ENCODE measurements at regions not wholly inside any gene's neighbourhood (a gene's known extent, or its start where the extent isn't known, plus 50 kb on each side); places are given as distances from the start of the nearest gene placed in this dataset.
"Not testable (repeated sequence)": the region's sequence is repeated elsewhere in the genome, so short reads cannot be mapped to it uniquely, and the experiment has no call there.

- DNase-seq (ENCODE audit: low read depth) = not testable (repeated sequence)
Observed at GRCh38 chr13:44055681-44056080, 176.0 kb downstream of the LACC1 start.

- no peak for DNase-seq (ENCODE audit: low read depth)
Observed at GRCh38 chr13:44058067-44058466, 178.4 kb downstream of the LACC1 start.

- no peak for DNase-seq (ENCODE audit: low read depth)
Observed at GRCh38 chr13:44058624-44059215, 179.0 kb downstream of the LACC1 start.

- DNase-seq (ENCODE audit: low read depth) = no peak
Observed at GRCh38 chr13:44061876-44062275, 182.2 kb downstream of the LACC1 start.

DNA sequence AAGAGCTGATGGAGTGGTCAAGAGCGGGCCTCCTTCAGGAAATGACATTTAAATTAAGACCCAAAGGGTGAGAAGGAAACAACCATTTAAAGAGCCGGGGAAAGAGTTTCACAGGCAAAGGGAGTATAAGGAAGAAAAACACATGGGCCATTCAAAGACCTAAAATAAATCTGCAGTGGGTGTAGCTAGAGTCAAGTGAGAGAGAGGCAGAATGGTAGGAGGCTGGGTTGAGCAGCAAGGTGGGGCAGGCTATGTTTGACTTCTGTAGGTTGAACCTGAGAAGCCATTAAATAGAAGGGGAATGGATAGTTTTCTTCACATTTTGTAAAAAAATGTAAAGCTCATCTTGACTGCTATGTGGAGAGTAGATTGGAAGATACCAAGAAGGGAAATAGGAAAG, 183.8 kb downstream of the LACC1 start:
- no peak for DNase-seq (ENCODE audit: low read depth)

GRCh38 chr13:44063881-44064280, 184.2 kb downstream of the LACC1 start:
- peak; percentile 19 for DNase-seq (ENCODE audit: low read depth)

GRCh38 chr13:44064357-44064756, 184.7 kb downstream of the LACC1 start:
- DNase-seq (ENCODE audit: low read depth) = no peak

DNA sequence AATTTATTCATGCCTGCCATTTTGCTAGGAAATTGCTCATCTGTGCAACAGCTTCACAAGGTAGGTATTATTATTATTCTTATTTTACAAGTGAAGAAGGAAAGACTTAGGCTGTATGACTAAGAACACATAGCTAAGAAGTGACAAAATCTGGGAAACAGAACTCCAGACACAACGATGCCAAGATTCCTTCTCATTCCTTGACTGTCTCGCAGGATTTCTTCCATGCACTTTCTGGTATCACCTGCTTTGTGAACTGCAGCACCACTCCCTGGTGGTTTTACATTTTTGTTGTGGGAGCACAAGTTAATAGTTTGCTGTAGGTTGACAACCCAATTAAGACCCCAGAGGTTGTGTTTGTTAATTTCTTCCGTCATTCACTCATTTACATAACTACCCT, 188.5 kb downstream of the LACC1 start:
- no peak for DNase-seq (ENCODE audit: low read depth)

- DNase-seq (ENCODE audit: low read depth) = peak; percentile 39
Observed at GRCh38 chr13:44068737-44069136, 189.0 kb downstream of the LACC1 start.

GRCh38 chr13:44072536-44072935, 192.8 kb downstream of the LACC1 start:
- no peak for DNase-seq (ENCODE audit: low read depth)

DNA sequence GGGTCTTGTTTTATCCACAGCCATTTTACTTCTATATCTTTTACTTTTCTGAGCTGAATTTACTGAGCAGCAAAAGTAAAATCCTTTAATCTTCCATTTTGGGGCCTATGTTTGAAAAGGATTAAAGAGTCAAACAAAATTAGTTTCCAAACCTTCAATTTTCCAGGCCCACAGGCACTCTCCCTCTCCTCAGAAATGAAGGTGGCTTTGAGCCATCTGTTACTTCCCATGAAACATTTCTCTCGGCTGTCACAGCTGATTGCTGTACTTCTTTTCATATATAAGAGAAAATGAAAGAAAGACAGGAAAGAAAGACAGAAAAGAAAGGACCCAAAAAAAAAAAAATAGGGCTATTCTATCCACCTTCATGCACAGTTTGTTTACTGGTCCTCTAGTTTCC, 194.9 kb downstream of the LACC1 start:
- no peak for DNase-seq (ENCODE audit: low read depth)

- no peak for DNase-seq (ENCODE audit: low read depth)
Observed at GRCh38 chr13:44075113-44075512, 195.4 kb downstream of the LACC1 start.

- no peak for DNase-seq (ENCODE audit: low read depth)
Observed at GRCh38 chr13:44078806-44079376, 199.2 kb downstream of the LACC1 start.

- no peak for DNase-seq (ENCODE audit: low read depth)
Observed at GRCh38 chr13:44079413-44080205, 199.9 kb downstream of the LACC1 start.

- DNase-seq (ENCODE audit: low read depth) = no peak
Observed at GRCh38 chr13:44084146-44084545, 204.4 kb downstream of the LACC1 start.

GRCh38 chr13:44086389-44086788, 206.7 kb downstream of the LACC1 start:
- DNase-seq (ENCODE audit: low read depth) = no peak

DNA sequence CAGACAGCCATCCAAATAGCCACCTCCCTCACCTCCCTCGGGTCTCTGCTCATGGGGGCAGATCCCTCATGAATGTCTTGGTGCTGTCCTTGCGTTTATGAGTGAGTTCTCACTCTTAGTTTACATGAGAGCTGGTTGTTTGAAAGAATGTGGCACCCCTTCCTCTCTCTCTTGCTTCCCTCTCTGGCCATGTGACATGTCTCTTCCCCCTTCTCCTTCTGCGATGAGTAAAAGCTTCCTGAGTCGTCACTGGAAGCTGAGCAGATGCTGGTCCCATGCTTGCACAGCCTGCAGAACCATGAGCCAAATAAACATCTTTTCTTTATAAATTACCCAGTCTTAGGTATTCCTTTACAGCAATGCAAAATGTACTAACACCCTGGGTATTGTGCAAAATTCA, 208.7 kb downstream of the LACC1 start:
- DNase-seq (ENCODE audit: low read depth) = no peak

GRCh38 chr13:44088991-44089413, 209.3 kb downstream of the LACC1 start:
- no peak for DNase-seq (ENCODE audit: low read depth)

- no peak for DNase-seq (ENCODE audit: low read depth)
Observed at GRCh38 chr13:44089452-44089851, 209.7 kb downstream of the LACC1 start.

- DNase-seq (ENCODE audit: low read depth) = no peak
Observed at GRCh38 chr13:44092078-44092970, 212.6 kb downstream of the LACC1 start.

DNA sequence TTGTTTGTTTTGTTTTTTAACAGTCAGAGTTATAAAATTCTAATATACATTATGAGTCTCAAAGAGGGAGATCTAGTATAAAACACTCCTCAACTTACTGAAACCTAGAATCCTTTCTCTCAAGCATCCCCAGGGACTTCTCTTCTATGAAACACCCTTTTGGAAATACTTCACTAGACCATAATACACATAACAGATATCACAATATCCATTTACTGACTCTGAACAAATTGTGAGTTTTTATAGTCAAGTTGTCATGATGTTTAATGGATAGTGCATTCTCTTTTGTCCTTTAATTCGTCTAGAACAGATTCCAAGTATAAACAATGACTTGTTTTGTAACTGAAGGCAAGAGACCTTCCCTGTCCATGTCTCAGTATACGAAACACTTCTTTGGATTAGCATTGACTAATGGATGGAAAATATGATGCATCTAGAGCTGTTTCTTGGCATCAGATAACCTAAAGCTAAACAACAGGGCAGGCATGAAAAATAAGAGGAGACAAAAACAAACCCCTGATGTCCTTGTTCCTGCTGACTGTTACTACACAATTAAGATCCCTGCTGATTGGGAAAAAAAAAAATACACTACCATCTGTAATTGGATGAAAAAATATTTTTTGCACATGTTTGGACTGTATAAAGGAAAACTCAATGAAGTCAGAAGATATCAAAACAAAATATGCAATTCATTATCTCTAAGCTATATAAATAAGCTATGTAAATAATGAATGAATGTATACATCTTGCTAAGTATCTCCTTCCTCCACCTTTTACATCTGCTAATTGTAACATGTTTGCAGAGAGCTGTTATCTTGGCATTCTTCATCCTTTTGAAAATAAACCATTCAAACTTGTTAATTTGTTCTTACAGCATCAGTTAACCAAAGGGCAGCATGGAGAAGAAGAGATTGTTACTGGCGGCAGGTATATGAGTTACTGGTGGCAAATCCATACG, 214.2 kb downstream of the LACC1 start:
- peak; percentile 88 for DNase-seq (ENCODE audit: low read depth)

All from fibroblast of gingiva (primary cell).